IMR-90 (cell line): ENCODE measurements at regions not wholly inside any gene's neighbourhood (a gene's known extent, or its start where the extent isn't known, plus 50 kb on each side); places are given as distances from the start of the nearest gene placed in this dataset.

Source experiments
- MAZ ChIP-seq: IDR thresholded peaks from 2 replicates; pipeline ENCODE4 v1.6.1; 2012; ENCODE audit warnings: low read depth, mild to moderate bottlenecking, low read length, improper control_type of control experiment, moderate library complexity, borderline replicate concordance
- POLR2A ChIP-seq: IDR thresholded peaks from 2 replicates; pipeline ENCODE4 v1.6.1; 2012; ENCODE audit warnings: mild to moderate bottlenecking, low read depth, low read length
- RAD21 ChIP-seq: IDR thresholded peaks from 2 replicates; pipeline ENCODE4 v1.6.1; 2012; ENCODE audit warnings: low read length, improper control_type of control experiment
- RFX5 ChIP-seq: IDR thresholded peaks from 2 replicates; pipeline ENCODE4 v1.8.0; 2012; ENCODE audit warnings: low read depth, mild to moderate bottlenecking, low read length, moderate library complexity
- TF ChIP-seq, protein P1 (sequence below): conservative IDR thresholded peaks from 2 replicates; pipeline ENCODE4 v1.5.1; 2012; ENCODE audit warnings: mild to moderate bottlenecking, low read depth, low read length, improper control_type of control experiment

- TF ChIP-seq RFX5 (no peak), POLR2A (no peak), RAD21 (no peak), MAZ (no peak)
- TF ChIP-seq, protein P1, sequence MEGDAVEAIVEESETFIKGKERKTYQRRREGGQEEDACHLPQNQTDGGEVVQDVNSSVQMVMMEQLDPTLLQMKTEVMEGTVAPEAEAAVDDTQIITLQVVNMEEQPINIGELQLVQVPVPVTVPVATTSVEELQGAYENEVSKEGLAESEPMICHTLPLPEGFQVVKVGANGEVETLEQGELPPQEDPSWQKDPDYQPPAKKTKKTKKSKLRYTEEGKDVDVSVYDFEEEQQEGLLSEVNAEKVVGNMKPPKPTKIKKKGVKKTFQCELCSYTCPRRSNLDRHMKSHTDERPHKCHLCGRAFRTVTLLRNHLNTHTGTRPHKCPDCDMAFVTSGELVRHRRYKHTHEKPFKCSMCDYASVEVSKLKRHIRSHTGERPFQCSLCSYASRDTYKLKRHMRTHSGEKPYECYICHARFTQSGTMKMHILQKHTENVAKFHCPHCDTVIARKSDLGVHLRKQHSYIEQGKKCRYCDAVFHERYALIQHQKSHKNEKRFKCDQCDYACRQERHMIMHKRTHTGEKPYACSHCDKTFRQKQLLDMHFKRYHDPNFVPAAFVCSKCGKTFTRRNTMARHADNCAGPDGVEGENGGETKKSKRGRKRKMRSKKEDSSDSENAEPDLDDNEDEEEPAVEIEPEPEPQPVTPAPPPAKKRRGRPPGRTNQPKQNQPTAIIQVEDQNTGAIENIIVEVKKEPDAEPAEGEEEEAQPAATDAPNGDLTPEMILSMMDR, result no peak
Observed at GRCh38 chr2:107323946-107324565, 438.1 kb upstream of the ST6GAL2 start.
